ENCODE measurements at regions not wholly inside any gene's neighbourhood (a gene's known extent, or its start where the extent isn't known, plus 50 kb on each side); places are given as distances from the start of the nearest gene placed in this dataset.
A peak's percentile ranks its signal among the peaks of the same experiment; 100 is the strongest.

DNA sequence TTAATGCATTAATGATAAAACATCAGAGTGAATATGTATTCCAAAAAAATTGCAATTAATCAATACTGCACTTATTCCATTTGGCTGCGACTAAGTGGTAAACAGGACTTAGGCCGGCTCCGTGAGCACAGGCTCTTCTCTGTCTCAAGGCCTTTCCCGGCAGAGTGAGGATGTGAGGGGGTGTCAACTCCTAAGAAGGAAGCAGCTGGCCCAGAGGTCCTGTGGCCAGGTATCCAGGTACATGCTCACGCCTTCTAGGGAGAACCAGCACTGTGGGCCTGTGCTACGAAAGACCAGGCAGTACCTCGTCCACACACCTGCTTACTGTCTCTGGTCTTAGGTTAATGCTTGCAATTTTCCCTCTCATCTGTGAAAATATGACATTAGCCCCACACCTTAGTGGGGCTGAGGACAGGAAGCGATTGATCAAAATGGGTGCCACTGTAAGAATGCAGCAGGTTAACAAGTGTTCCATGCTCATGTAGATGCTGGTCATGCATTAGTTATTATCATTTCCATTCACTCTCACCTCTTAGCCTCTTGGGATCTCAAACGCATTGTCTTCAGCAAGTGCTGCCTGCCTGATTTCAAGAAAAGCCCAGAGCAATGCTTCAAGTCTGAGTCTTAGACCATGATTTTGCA, 175.3 kb downstream of the ABHD5 start:
- no peak overlapping the region for H3K27ac ChIP-seq
- H3K27me3 ChIP-seq: no peaks in the 10 kb centered on the region
- H3K4me1 ChIP-seq: no peaks in the 10 kb centered on the region
- no peaks in the 10 kb centered on the region for H3K36me3 ChIP-seq
- H3K9me3 ChIP-seq: no peaks in the 10 kb centered on the region
- H3K4me3 ChIP-seq: no peak overlapping the region
- no peak for TF ChIP-seq POLR2A (IDR thresholded peaks at IDR 0.05)
- TF ChIP-seq, protein P1, sequence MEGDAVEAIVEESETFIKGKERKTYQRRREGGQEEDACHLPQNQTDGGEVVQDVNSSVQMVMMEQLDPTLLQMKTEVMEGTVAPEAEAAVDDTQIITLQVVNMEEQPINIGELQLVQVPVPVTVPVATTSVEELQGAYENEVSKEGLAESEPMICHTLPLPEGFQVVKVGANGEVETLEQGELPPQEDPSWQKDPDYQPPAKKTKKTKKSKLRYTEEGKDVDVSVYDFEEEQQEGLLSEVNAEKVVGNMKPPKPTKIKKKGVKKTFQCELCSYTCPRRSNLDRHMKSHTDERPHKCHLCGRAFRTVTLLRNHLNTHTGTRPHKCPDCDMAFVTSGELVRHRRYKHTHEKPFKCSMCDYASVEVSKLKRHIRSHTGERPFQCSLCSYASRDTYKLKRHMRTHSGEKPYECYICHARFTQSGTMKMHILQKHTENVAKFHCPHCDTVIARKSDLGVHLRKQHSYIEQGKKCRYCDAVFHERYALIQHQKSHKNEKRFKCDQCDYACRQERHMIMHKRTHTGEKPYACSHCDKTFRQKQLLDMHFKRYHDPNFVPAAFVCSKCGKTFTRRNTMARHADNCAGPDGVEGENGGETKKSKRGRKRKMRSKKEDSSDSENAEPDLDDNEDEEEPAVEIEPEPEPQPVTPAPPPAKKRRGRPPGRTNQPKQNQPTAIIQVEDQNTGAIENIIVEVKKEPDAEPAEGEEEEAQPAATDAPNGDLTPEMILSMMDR (IDR thresholded peaks at IDR 0.05): no peak
- TF ChIP-seq POLR2AphosphoS5 (IDR thresholded peaks at IDR 0.05; ENCODE audit: insufficient read depth in 1 of 2, low read depth in 1 of 2): no peak
- intact Hi-C loops (cut with DNase I): no loop called here
- DNase-seq (ENCODE audit: extremely low spot score in 2 of 2): peak; percentile 75 to 81

DNA sequence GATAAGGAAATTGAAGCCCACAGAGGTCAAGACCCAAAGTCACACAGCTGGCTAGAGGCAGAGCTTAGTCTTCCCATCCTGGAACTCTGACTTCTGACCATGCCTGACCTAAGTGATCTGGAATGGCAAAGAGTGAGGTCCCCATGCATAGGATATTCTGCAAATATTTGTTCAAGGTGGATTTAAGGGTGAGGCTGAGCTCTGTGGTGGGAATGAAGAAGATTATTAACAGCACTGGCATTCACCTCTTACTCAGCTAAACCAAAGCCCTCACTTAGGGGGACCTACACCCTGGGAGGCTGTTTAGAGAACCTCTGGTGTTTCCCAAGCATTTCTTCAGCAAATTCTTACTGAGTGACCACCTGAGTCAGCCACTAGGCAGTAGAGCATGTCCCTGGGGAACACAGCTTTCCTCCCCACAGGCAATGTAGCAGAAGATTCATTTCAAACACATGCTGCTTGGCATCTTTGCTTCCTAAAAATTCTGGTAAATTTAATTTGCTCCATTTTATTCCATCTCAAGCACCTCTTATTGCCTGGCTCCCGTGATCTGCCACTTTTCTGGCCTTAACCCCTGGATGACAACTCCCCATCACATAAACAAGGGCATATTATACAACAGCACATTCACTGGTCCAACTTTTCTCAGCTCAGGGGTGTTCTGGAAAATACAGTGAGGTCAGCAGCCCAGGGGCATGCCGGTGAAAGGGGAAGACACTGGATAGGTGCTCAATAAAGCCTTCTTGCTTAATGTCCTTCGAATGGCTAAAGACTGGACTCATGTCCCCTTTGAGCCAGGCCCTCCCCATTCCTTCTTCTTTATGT, 176.0 kb downstream of the ABHD5 start:
- Histone ChIP-seq H3K27ac (no peak overlapping the region), H3K27me3 (no peaks in the 10 kb centered on the region), H3K4me3 (no peak overlapping the region), H3K4me1 (no peaks in the 10 kb centered on the region), H3K9me3 (no peaks in the 10 kb centered on the region), H3K36me3 (no peaks in the 10 kb centered on the region)
- intact Hi-C loops (cut with DNase I): no loop called here
- TF ChIP-seq POLR2AphosphoS5 (IDR thresholded peaks at IDR 0.05; ENCODE audit: insufficient read depth in 1 of 2, low read depth in 1 of 2): no peak
- TF ChIP-seq, protein P1 (IDR thresholded peaks at IDR 0.05): no peak
- no peak for TF ChIP-seq POLR2A (IDR thresholded peaks at IDR 0.05)
- peak; percentile 55 to 69 for DNase-seq (ENCODE audit: extremely low spot score in 2 of 2)

DNA sequence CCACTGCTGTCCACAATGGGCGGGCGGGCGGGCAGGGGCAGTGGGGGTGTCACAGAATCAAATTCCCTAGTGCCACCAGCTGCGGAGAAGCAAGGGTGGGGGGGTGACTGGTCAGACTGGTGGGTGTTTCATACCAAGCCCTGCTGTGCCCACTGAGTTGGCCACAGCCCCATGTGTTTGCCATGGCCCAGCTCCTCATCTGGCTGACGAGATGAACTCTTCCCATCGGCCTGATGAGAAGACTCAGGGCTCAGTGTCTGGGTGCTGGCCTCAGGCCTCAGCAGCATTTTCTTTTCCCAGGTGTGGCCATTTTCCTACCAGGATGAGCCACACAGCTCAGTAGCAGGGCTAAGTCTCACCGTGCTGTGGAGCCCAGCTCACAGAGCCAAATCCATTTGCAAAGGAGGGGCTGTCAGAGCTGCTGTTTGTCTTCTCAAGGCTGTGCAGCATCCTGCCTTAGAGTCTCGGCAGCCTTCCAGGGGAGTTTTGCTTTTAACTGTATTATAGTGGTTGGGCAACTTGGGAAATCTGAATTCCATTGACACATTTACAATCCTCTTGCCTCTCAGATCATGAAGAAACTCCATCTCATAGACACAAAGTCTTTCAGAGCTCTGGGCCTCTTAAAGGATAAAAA, 176.8 kb downstream of the ABHD5 start:
- Histone ChIP-seq H3K27me3 (no peaks in the 10 kb centered on the region), H3K4me3 (no peak overlapping the region), H3K36me3 (no peaks in the 10 kb centered on the region), H3K27ac (no peak overlapping the region), H3K9me3 (no peaks in the 10 kb centered on the region), H3K4me1 (no peaks in the 10 kb centered on the region)
- peak; percentile 37 to 58 for DNase-seq (ENCODE audit: extremely low spot score in 2 of 2)
- intact Hi-C loops (cut with DNase I): no loop called here
- TF ChIP-seq POLR2A (IDR thresholded peaks at IDR 0.05) (no peak), POLR2AphosphoS5 (IDR thresholded peaks at IDR 0.05; ENCODE audit: insufficient read depth in 1 of 2, low read depth in 1 of 2) (no peak)
- TF ChIP-seq, protein P1 (IDR thresholded peaks at IDR 0.05): no peak

DNA sequence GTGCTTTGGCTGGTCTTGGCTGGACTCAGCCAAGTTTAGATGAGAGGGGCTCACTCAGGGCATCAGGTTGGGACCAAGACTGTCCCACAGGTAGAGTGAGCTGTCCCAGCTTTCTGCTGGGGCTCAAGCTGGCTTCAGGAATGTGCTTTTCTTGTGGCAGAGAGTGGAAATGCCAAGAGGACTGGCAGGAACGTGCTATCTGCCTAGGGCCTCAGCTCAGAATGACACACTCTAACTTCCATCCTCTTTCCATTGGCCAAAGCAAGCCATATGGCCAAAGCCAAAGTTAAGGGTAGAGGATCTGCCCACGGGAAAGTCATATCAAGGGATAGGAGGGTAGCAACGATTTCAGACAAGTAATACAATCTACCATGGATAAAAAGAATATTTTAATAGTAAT, 178.8 kb downstream of the ABHD5 start:
- no peak overlapping the region for H3K4me3 ChIP-seq
- no peak overlapping the region for H3K27ac ChIP-seq
- H3K36me3 ChIP-seq: no peaks in the 10 kb centered on the region
- no peaks in the 10 kb centered on the region for H3K4me1 ChIP-seq
- no peaks in the 10 kb centered on the region for H3K9me3 ChIP-seq
- intact Hi-C loops (cut with DNase I): no loop called here
- no peaks in the 10 kb centered on the region for H3K27me3 ChIP-seq
- peak; percentile 67 to 93 for DNase-seq (ENCODE audit: extremely low spot score in 2 of 2)
- TF ChIP-seq POLR2AphosphoS5 (IDR thresholded peaks at IDR 0.05; ENCODE audit: insufficient read depth in 1 of 2, low read depth in 1 of 2): no peak
- TF ChIP-seq, protein P1 (IDR thresholded peaks at IDR 0.05): no peak
- no peak for TF ChIP-seq POLR2A (IDR thresholded peaks at IDR 0.05)

All from vagina (tissue), 2 donors.